Middle frontal gyrus (tissue), 1 donor: ENCODE measurements at regions not wholly inside any gene's neighbourhood (a gene's known extent, or its start where the extent isn't known, plus 50 kb on each side); places are given as distances from the start of the nearest gene placed in this dataset.

Experiments
- DNase-seq: peaks from one replicate; pipeline ENCODE4 v3.0.0-alpha.2; 2015; ENCODE audit warnings: low spot score; ENCODE audit errors: extremely low spot score

DNA sequence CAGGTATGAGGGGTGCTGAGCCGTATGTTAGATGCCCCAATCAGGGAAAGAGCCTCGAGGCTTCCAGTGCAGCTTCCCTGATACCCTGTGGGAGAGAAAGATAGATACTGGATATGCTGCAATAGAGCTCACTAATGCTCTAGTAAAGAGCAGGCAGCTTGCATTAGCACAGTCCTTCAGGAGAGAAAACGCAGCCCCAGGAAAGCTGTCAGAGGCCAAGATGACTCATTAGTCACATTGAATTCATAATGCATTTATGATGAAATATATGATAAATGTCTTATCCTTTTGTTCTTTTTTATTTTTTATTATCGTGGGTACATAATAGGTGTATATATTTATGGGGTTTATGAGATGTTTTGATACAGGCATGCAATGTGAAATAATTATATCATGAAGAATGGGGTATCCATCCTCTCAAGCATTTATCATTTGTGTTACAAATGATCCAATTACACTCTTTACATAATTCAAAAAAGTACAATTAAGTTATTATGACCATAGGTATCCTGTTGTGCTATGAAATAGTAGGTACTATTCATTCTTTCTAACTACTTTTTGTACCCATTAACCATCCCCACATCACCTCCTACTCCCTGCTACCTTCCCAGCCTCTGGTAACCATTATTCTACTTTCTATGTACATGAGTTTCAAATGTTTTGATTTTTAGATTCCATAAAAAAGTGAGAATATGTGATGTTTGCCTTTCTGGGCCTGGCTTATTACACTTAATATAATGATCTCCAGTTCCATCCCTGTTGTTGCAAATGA is 94.5 kb upstream of the TOP3B start:
- DNase-seq: no peak

DNA sequence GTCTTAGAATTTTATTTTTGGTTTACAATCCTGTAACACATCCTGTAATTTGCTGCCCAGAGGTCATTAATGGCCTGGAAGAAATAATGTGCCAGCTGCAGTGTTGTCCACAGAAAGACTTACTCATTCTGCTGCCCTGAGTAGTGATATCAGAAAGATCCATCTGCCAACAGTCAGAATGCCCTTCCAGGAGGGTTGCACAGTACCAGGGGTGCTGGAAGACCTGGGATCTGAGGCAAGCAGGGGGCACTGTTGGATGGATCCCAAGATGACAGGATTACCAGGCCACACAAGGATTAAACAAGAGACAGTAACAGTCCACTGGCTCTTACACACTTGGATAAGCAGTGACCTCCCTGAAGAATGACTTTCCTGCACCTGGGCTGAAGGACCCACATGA is 93.8 kb upstream of the TOP3B start:
- no peak for DNase-seq

DNA sequence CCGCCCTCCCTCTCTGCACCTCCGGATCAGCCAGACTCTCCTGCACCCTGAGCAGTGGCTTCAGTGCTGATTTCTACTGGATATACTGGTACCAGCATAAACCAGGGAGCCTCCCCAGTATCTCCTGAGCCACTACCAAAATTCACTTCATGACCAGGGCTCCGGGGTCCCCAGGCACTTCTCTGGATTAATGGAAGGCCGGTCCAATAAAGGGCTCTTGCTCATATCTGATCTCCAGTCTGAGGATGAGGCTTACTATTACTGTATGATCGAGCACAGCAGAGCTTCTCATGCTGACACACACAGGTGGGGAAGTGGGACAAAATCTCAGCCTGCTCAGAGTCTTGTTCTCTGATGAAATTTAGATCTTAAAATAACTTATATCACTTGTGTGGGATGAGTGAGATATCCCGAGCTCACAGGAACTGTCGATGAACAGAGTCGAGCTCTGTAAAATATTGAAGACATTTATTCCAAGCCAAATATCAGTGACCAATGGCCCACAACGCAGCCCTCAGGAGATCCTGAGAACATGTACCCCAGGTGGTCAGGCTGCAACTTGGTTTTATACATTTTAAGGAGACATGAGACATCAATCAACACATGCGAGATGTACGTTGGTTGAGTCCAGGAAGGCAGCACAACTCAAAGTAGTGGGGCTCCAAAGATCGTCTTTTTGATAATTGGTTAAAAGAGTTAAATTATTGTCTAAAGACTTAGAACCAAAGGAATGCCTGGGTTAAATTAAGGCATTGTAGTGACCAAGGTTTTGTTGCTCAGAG is 93.0 kb upstream of the TOP3B start:
- no peak for DNase-seq

DNA sequence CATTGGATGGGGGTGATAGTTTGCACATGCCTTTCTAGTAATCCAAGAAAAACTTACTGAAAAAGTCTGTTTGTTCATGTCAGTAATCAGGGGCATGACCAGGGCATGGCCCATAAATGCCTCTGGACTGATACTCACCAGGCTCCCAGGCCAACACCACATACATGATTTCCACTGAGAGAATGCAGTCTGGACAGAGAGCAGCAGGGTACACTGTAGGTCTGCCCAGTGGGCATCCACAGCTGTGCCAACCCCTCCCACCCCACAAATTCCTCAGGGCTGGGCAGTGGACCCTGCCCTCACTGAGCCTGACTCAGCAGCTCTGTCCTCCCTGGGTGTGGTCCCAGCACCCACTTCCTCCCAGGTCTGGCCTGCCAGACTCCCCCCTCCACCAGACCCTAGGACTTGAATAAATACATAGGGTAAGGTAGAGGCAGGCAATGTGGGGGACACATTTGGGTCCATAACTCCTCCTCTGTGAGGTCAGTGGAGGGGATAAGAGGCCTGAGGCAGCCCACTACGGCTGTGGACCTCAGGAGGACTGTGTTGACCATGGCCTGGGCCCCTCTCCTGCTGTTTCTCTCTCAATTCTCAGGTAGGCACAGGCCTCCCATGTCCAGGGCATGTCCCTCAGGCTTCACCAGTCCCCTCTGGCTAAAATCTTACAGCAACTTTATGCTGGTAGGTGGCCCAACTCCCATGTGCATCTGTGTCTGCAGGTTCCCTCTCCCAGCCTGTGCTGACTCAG is 92.2 kb upstream of the TOP3B start:
- no peak for DNase-seq

DNA sequence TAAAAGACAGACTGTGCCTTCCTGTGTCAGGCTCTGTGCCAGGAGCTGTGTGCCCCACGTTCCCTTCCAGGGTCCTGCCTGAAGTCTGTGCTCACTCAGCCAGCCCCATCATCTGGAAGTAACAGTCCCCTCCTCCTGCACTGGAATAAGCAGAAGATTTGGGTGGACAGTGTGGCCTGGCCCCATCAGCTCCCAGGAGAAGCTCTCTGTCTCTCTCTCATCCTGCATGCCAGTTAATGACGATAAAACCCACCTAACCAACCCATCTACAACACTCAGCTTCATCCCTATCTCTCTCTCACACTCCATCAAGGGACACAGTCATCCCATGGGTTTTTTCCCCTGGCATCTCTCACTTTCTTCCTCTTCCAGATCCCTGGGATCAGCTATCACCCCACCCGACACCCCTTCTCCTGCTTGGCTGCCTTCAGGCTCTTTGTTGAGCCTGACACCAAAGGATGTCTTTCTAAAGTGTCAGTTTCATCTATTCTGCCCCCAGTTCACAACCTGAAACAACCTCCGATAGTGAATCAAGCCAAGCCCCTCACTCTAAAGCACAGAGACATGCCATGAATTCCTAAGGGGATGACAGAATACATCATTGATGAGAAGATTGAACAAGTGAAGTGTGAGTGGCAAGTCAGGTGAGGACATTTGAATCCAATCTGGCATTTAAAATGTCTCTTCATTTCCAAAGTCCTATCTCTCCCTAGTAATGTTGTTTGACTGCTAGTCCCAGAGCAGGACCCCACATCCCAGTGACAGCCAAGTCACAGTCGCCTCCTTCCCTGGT is 91.4 kb upstream of the TOP3B start:
- DNase-seq: no peak

DNA sequence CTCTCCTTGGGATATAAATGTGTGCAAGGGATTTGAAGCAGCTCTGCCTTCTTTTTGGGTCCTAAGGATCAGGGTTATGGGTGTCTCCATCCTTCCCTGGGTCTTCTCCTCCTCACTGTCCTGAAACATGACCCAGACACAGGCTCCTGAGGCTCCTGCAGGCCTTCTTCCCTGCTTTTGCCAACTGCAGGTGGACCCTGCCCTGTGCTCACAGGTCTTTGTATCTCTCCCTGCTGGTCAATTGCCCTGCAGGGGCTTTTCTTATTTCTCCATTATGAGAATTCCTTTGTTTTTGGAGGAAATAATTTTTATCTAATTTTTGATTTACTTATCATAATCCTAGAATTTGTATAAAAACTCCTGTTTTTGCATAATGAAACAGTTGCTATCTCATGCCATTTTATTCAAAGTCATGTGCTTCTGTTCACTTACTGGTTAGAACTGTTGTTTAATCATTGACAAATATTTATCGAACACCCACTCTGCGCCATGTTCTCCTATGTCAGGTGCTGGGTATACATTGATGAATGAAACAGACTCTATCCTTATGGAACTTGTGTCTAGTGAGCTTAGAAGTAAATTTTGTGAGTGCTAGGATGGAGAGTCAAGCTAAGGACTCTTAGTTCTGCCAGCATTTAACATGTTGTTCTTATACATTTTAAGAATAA is 89.7 kb upstream of the TOP3B start:
- no peak for DNase-seq

DNA sequence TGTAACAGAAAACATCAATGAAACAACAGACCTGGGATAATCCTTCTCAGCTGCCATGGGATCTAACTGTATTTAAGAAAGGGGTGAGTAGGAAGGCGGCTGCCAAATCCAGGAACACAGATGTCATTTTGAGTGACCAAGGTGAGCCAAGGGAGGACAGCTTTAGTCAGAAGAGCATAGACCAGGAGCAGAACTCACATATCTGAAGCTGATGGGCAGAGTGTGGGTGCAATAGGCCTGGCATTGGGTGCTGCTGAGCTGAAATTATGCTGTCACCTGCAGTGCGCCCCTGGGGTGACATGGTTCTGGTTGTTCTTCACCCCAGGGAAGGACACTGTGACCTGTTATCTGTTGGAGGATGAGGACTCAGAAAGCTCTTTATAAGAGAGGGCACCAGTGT is 88.9 kb upstream of the TOP3B start:
- no peak for DNase-seq

DNA sequence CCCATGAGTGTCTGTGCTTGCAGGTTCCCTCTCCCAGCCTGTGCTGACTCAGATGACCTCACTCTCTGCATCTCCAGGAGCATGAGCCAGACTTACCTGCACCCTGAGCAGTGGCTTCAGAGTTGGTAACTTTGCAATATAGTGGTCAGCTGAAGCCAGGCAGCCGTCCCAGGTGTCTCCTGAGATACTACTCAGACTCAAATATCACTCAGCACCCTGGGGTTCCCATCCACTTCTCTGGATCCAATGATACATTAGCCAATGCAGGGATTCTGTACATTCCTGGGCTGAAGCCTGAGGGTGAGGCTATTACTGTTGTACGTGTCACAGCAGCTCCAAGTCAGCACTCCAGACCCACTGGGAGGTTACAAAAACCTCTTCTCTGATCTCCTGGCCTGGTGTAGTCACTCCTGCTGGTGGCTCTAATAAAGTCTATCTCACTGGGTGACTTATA is 87.8 kb upstream of the TOP3B start:
- DNase-seq: no peak

DNA sequence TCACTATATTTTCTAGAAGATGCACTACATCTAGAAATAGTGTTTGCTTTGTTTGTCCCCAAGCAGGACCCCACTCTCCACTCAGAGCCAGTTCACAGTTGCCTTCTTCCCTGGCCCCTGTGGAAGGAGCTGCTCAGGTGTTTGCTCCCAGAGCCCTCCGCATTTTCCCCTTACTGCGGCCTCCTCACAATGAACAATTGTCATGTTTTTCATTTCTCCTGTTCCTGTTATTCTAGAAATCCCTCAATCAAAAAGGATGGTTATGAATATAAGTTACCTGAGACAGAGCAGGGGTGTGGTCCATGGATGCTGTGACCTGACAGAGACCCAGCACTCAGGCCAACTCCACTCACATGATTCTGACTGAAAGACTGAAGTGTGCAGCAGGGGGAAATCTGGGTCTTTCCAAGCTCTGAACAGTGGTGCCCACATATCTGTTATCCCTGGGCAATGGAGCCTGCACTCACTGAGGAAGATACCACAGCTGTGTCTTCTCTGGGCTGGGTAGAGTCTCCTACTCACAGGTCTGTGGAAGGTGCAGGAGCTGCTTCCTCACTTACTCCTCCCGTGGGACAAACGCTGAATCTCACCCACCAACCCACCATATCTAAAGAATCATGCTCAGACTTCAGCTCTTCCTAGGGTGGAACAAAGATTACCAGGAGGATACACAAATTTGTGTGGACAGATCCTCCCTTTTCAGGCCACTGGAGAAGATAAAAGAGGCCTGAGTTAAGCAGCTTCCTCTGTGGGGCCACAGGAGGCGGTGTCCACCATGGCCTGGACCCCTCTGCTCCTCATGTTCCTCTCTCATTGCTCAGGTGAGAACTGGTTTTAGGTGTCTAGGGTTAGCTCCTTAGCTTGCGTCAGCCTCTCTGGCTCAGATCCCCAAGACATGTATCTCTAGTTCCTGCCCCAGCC is 87.1 kb upstream of the TOP3B start:
- DNase-seq: no peak

DNA sequence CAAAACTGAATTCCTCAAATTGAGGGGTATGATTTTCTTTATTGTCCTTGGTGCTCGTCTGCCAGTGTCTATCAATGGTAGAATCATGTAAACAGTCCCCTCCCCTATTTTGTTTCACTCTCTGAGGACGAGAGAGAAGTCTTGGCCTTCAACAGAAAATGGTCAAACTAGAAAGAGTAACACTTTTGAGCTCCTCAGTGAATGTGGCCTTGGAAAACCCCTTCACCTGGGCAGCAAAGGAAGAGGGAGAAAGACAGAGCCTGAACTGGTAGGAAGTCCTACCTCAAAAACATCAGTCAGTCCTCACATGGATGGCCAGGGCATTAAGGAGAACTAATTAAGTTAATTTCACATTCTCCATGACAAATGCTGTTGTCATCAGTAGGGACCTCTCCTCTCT is 86.1 kb upstream of the TOP3B start:
- DNase-seq: no peak

DNA sequence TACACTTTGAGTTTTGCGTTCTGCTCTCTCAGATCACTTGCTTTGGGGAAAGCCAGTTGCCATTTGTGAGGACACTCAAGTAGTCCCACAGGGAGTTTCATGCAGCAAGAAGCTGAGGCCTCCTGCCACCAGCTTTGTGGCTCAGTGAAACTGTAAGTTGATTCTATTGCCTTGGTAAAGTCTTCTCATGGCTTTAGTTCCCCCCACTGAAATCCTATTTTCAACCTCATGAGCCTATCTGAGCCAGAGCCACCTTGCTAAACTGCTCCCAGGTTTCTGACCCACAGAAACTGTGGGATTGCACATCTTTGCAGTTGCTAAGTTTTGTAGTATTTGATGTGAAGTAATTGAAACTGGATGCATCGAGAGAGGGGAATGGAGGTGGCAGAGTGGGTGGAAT is 85.4 kb upstream of the TOP3B start:
- DNase-seq: no peak

DNA sequence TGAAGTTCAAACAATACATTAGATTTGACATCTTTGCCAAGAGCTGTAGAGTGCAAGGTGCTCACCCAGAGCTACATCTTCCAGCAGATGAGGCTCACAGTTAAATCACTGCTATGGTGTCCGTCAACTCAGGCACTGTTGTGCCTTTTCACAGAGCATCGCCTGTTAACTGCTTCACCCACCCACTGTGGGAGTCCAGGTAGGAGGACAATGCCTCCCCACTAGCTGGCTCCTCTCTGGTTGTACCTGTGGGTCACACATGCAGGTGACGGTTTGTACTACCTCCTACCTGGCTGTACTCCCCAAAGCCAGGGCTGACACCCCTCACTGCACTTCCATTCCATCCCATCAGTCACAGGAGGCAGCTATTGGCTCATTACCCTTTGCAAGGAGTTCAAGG is 84.6 kb upstream of the TOP3B start:
- no peak for DNase-seq

DNA sequence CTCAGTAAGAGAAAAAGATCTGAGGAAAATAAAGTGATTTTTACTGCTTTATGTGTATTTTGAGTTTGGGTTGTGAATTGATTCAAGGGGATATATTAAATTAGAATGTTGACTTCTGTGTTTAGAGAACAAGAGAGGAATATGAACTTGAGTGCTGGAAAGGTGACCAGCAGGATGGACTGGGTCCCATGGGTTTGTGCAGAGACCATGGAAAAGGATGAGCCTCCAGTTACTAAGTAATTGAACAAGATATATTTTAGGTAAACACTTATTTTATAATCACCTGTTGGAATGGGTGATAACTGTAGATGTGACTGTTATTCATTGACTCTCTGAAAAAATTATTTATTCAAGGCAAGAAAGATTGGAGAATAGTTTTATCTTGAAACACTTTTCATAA is 82.0 kb upstream of the TOP3B start:
- no peak for DNase-seq

DNA sequence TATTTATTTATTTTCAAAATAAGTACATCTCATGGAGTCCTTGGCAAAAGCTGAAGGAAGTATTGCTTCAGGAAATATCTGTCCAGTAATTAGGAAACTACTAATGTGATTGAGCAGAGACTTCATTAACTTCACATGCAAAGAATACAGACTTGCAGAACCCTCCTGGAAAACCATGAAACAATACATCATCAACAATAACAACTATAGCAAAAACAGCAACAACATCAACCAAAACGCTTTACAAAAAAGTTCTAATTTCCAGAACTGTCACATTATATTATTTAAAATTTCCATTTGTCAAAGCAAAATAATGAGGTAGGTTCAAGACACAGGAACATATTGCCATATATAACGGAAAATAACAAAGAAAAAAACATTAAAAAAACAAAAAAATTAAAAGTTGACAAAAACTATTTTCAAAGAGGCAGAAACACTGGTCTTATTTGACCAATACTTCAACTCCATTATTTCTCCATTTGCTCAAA is 79.8 kb upstream of the TOP3B start:
- no peak for DNase-seq

DNA sequence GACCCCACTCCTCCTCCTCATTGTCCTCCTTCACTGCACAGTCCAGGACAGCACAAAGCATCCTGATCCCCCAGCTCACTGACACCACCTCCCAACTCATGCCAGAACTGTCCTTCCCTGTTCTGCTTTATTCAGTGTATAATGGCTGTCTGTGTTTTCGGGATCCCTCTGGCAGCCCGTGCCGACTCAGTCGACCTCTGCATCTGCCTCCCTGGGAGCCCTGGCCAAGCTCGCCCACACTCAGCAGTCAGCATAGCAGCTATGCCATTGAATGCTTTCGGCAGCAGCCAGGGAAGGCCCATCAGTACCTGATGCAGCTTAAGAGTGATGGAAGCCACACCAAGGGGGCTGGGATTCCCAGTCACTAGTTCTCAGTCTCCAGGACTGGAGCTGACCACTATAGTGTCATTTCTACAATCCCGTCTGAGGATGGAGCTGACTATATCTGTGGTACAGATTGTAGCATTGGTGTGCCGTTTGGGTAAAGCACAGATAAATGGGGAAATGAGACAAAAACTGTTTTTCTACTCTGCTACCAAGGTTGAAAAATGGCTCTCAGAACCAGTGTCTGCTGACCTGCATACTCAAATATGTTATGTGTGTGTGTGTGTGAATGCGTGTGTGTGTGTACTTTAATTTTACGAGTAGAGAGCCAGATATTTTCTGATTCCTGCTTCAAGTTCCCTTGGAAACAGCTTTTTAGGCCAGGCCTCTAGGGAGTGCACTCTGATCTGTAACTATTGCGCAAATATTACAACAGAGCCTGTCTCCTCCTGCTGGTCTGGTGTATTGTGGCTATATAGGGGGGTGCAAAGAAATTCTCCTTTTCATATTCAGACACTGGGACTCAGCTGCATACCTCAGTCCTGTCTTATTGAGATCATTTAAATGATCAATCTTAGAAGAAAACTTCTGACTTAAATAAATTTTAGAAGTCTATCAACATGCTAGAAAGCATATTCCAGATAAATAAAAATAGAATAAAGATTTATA is 78.8 kb upstream of the TOP3B start:
- DNase-seq: no peak

DNA sequence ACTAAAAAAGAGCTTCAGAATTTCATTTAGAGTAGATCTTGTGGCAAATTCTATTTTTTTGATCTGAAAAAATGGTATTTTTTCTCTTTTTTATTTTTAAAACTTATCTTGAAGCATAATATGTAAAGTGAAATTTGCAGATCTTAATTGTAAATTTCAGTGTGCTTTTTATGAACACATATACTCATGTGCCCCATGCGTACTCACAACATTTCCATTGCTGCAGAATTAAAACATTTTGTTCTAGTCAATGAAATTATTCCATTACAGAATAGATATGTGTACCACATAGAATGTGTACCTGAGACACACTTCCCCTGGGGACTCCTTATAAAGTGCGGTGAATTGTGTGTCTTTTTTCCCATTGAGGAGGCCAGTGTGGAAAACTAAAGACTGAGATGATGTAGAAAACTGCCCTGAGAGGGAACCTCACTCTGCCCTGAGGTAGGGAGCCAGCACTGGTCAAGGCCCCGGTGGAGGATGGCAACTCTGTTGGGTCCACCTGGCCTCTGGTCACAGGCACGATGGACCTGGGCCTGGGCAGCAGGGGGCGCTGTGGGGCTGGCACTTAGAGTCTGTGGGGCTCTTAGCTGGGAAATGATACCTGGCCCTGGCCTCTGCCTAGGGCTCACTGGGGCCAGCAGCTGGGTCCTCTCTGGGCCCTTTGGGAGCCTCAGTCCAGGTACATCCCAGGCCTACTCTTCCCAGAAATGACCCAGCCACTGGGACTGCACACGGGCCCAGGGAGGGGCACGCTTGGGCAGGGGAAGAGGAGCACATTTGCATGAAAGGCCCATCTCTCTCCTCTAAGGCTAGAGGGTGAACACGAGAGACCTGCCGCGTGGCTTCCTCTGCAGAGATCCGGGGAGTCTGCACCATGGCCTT is 77.9 kb upstream of the TOP3B start:
- DNase-seq: no peak

DNA sequence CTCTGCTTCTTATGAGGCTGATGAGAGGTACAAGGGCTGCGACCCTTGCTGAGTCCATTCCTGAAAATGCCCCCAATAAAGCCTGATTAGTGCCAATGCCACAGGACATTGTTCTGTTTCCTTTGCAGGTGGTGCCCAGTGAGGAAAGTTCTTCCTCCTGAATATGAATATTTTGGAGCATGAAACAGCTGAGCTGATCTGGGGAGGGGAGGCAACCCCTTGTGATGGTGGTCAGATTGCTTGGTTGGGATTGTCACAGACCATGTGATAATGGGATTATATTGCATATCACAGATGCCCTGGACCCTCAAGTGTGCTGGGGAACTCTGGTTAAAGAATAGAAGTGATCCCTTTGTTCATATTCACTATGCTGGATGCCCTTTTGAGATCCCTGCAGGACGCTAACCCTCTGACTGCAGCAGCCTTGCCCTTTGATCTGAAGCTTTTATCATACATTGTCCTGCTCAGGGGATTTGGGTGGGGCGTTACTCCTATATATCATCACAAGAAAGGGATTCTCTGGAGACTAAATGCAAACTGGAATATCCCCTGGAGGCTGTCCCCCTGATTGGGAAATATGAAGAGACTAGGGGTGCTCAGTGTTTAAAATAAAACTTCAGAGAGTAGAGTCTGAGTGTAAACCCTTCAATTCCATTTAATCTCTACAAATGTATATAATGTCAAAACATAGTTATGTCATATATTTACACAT is 76.9 kb upstream of the TOP3B start:
- no peak for DNase-seq
